ENCODE measurements at regions not wholly inside any gene's neighbourhood (a gene's known extent, or its start where the extent isn't known, plus 50 kb on each side); places are given as distances from the start of the nearest gene placed in this dataset.

DNA sequence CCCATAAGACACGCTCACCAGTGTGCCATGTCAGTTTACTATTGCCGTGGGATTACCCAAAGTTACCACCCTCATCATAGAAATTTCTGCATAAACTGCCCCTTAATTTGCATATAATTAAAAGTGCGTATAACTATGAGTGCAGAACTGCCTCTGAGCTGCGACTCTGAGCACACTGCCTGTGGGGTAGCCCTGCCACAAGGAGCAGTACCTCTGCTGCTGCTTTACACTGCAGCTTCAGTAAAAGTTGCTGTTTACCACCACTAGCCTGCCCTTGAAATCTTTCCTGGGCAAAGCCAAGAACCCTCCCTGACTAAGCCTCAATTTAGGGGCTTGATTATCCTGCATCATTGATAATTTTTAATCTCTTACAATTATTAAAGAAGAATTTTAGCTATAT lies 213.9 kb upstream of the MAP2 start:
- DNase-seq (ENCODE audit: low read depth) = no peak
- H3K36me3 ChIP-seq (ENCODE audit: control insufficient read depth, insufficient read depth, low read length) = no peaks in the 10 kb centered on the region
- H3K4me3 ChIP-seq (ENCODE audit: low read depth, low read length) = no peak overlapping the region
- H3K27me3 ChIP-seq (ENCODE audit: control insufficient read depth, insufficient read depth, low read length) = no peaks in the 10 kb centered on the region
- FAIRE-seq = no peak
- TF ChIP-seq CTCF (IDR thresholded peaks at IDR 0.05; ENCODE audit: insufficient read depth, low read length, severe bottlenecking) = no peak

DNA sequence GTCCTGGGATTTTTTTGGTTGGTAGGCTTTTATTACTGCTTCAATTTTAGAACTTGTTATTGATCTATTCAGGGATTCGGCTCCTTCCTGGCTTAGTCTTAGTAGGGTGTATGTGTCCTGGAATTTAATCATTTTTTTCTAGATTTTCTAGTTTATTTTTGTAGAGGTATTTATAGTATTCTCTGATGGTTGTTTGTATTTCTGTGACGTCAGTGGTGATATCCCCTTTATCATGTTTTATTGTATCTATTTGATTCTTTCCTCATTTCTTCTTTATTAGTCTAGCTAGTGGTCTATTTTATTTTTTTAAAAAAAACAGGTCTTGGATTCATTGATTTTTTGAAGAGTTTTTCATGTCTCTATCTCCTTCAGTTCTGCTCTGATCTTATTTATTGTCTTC lies 193.3 kb upstream of the MAP2 start:
- H3K27me3 ChIP-seq (ENCODE audit: control insufficient read depth, insufficient read depth, low read length) = no peaks in the 10 kb centered on the region
- no peak for TF ChIP-seq CTCF (IDR thresholded peaks at IDR 0.05; ENCODE audit: insufficient read depth, low read length, severe bottlenecking)
- DNase-seq (ENCODE audit: low read depth) (no peak), FAIRE-seq (no peak)
- no peaks in the 10 kb centered on the region for H3K36me3 ChIP-seq (ENCODE audit: control insufficient read depth, insufficient read depth, low read length)
- H3K4me3 ChIP-seq (ENCODE audit: low read depth, low read length) = no peak overlapping the region

- no peak for FAIRE-seq
- Histone ChIP-seq H3K4me3 (ENCODE audit: low read depth, low read length) (no peak overlapping the region), H3K36me3 (ENCODE audit: control insufficient read depth, insufficient read depth, low read length) (no peaks in the 10 kb centered on the region), H3K27me3 (ENCODE audit: control insufficient read depth, insufficient read depth, low read length) (no peaks in the 10 kb centered on the region)
- no peak for DNase-seq (ENCODE audit: low read depth)
- TF ChIP-seq CTCF (IDR thresholded peaks at IDR 0.05; ENCODE audit: insufficient read depth, low read length, severe bottlenecking) = no peak
These were observed 187.5 kb upstream of the MAP2 start for GRCh38 chr2:209236377-209236776.

DNA sequence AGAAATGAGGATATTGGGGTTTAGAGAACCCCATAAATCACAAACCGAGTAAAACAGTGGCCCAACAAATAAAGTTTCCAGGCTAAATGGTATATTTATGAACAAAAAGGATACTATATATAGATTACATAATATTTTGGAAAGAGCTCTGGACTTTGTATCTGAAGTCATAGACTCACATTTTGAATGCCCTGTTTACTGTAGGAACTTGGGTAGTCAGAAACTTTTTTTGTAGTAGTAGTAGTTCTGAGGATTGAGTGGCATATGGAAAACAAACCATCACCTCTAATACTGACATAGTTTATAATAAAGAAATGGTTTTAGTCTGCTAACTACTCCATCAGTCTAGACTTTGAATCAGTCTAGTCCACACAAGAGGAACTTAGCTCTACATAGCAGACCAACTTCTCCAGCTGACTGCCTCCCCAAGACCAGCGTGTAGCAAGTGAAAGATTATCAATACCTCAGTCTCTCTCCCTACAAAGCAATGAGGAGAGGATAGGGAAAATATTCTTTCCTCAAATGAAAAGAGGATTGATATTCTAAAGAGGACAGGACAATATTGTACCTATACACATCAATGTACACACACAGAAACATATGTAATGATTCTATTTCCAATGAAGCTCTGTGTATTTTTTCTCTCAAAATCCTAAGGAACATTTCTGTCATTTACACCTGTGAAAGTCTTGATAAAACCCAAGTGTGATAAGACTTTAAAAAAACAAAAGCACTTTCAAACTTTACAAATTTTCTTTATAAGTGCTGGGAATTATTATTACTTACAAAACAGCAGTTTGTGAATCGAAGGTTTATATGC lies 184.9 kb upstream of the MAP2 start:
- Histone ChIP-seq H3K36me3 (ENCODE audit: control insufficient read depth, insufficient read depth, low read length) (no peaks in the 10 kb centered on the region), H3K27me3 (ENCODE audit: control insufficient read depth, insufficient read depth, low read length) (no peaks in the 10 kb centered on the region), H3K4me3 (ENCODE audit: low read depth, low read length) (no peak overlapping the region)
- FAIRE-seq (no peak), DNase-seq (ENCODE audit: low read depth) (no peak)
- TF ChIP-seq CTCF (IDR thresholded peaks at IDR 0.05; ENCODE audit: insufficient read depth, low read length, severe bottlenecking) = no peak

DNA sequence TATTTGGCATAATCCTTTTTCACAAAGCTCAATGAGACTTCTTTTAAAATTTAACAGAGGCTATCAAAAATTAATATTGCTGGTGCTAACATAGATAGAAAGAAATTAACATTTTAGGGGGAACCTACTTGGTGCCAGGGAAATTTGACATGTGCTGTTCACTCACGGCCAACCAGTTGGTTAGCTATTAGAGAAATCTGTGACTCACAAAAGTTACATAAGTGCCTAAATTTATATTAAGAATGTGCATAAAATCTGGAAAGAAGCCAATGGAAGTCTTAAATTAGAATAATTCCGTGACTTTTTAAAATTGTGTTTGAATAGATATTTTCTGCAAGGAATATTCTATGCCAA lies 184.3 kb upstream of the MAP2 start:
- FAIRE-seq = no peak
- TF ChIP-seq CTCF (IDR thresholded peaks at IDR 0.05; ENCODE audit: insufficient read depth, low read length, severe bottlenecking) = no peak

GRCh38 chr2:209240204-209240603 lies 183.6 kb upstream of the MAP2 start:
- no peak for TF ChIP-seq CTCF (IDR thresholded peaks at IDR 0.05; ENCODE audit: insufficient read depth, low read length, severe bottlenecking)
- no peak for DNase-seq (ENCODE audit: low read depth)
- H3K4me3 ChIP-seq (ENCODE audit: low read depth, low read length) = no peak overlapping the region

More for the DNA sequence above, 184.3 kb upstream of the MAP2 start:
- no peak for DNase-seq (ENCODE audit: low read depth)
- no peaks in the 10 kb centered on the region for H3K36me3 ChIP-seq (ENCODE audit: control insufficient read depth, insufficient read depth, low read length)
- H3K4me3 ChIP-seq (ENCODE audit: low read depth, low read length) = no peak overlapping the region
- no peaks in the 10 kb centered on the region for H3K27me3 ChIP-seq (ENCODE audit: control insufficient read depth, insufficient read depth, low read length)

More at GRCh38 chr2:209240204-209240603, 183.6 kb upstream of the MAP2 start:
- no peaks in the 10 kb centered on the region for H3K27me3 ChIP-seq (ENCODE audit: control insufficient read depth, insufficient read depth, low read length)
- no peak for FAIRE-seq
- H3K36me3 ChIP-seq (ENCODE audit: control insufficient read depth, insufficient read depth, low read length) = no peaks in the 10 kb centered on the region
